Inferior parietal cortex (tissue), 1 donor: ENCODE measurements at regions not wholly inside any gene's neighbourhood (a gene's known extent, or its start where the extent isn't known, plus 50 kb on each side); places are given as distances from the start of the nearest gene placed in this dataset.

Experiments used
- DNase-seq: peaks from one replicate; pipeline ENCODE4 v3.0.0-alpha.2; 2016; ENCODE audit errors: extremely low spot score

DNA sequence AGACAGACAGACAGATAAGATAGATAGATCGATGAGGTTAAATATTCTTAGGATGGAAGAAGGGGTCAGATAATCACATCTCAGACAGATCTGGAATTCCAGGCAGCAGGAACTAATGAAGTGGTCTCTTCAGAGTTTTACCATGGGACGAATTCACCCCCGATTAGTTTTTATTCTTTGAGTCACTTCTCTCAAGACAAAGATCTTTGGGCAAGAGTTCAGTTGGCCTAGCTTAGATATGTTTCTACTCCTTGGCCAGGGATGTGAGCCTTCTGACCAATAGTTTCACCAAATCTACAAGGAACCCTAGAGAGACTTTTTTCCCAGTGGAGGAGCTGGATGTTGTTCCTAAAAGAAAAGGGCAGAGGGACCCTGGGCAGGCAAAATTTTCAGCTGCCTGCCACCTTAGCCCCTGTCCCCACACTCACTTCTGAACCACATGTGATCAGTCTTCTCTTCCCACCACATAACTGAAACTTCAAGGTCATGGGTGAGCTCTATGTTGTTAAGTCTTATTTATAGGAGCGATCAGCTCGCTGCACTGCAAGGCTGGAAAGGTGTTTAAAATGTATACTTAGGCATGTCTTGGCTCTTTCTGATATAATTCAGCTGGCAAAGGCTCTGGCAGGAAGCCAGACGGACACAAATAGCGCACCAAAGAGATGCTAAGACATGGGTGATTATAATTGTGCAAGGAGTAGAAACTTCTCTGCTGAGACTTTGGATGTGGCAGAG, 132.9 kb downstream of the PALM2AKAP2 start:
- DNase-seq = no peak

DNA sequence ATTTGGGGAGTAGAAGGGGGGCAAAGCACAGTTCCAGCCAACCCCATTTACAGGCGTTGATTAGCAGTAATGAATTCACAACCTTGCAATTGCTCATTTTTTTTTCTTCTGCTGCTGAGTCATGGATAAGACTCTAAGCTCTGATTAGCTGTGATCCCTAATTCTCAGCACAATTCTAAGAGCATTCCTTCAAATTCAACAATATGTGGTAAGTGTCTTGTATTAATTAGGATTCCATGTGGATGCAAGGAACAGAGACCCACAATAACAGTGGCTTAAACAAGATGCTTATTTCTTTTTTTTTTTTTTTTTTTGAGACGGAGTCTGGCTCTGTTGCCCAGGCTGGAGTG, 133.4 kb downstream of the PALM2AKAP2 start:
- no peak for DNase-seq

DNA sequence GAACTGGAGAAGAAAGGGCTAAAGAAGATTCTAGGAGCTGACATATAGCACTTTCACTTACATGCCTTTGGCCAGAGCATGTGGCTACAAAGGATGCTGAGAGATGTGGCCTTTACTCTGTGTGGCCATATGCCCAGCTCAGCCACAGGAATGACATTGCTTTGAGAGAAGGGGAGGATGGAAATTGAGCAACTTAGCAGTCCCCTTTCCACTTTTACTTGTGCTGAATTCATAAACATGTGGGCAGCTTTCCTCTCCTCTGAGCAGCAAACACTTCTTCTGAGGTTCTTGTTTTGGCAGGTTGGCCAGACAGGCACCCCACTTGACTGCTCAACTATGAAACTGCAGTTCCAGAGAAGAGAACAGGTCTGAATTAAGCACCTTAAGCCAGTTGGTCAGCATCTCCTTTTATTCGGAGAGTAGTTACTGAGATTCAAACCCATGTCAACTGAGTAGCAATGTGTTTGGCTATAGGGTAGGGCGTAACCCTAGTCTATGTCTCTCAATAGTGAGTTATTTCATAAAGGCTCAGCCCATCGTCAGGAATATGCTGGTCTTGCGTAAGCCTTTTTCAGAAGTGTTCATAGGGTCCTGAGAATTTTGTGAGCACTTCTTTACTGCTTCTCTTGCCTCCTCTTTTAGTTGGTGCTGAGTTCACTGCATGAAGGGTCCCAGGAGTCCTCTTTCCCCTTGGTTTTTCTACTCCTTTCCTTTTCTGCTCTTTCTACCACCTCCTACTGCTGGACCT, 134.5 kb downstream of the PALM2AKAP2 start:
- DNase-seq = no peak

DNA sequence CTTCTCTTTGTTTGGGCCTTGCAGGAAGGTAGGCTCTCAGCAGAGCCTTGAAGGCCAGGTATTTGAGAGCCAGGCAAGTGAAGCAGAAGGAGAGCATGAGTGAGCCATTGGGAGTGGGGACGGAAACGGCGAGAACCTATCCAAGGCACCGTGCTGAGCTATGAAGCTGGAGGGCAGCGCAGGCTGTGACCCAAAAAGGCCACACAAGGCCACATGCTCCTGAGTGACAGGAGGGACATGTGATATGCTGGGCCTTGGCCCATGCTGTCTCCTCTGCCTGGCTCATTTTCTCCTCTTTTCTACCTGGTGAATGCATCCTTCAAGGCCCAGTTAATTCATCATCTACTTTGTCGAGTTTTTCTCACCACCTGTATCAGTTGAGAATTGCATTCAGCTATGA, 136.3 kb downstream of the PALM2AKAP2 start:
- no peak for DNase-seq

DNA sequence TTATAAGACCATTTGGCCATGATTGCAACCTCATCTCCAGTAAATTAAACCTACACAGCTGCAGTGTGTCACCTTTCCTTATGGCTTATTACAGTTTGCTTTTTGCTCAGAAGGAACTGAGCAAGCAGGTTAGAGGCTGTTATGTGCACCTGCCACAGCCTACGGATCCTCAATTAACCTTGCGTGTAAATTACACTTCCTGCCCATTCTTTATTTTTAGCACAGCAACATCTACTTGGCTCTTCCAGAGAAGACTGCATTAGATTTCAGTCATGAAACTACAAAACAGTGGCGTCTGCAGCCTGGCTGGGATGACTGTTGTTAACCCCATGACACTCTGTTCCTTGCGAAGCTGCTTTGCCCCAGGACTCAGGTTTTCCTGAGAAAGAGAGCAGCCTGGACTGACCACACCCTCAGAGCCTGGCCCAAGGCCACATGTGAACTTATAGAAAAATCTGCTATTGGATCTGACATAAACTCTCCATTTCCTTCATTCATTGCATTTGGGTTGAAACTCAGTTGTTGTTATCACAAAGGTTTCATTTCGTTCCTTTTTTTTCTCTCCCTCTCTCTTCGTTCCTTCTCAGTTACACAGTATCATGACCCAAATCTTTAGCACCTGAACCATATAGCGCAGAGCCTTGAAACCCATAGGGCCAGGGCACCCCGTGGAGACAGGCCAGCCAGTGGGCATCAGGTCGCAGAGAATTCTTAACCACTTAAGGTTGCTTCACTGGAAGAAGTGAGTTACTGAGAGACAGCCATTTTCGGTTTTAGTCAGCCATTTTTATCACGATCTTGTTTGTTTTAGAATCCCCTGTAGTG, 138.6 kb downstream of the PALM2AKAP2 start:
- DNase-seq = no peak

DNA sequence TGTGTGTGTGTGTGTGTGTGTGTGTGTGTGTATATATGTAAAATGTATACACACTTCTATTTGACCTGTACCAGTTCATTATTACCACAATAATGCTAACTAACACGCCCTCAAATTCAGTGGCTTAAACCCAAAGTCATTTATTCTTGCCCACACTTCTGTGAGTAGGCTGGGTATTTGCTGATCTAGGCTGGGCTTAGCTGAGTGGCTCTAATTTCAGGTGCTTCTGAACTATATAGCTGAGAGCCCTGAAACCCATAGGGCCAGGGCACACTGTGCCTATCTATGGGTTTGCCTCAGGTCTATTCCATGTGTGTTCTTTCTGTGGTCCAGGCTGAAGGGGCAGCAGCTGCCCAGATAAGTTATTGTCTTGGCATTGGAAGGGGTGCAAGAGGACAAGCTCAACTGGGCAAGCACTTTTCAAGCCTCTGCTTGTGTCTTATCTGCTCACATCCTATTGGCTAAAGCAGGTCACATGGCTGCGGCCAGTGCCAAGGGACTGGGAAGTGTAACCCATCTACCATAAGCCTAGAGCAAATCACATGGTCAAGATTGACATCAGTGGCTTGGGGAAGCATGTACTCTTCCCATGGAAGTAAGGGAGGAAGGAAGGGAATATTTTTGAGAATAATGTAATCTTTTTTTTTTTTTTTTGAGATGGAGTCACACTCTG, 139.9 kb downstream of the PALM2AKAP2 start:
- DNase-seq = no peak

DNA sequence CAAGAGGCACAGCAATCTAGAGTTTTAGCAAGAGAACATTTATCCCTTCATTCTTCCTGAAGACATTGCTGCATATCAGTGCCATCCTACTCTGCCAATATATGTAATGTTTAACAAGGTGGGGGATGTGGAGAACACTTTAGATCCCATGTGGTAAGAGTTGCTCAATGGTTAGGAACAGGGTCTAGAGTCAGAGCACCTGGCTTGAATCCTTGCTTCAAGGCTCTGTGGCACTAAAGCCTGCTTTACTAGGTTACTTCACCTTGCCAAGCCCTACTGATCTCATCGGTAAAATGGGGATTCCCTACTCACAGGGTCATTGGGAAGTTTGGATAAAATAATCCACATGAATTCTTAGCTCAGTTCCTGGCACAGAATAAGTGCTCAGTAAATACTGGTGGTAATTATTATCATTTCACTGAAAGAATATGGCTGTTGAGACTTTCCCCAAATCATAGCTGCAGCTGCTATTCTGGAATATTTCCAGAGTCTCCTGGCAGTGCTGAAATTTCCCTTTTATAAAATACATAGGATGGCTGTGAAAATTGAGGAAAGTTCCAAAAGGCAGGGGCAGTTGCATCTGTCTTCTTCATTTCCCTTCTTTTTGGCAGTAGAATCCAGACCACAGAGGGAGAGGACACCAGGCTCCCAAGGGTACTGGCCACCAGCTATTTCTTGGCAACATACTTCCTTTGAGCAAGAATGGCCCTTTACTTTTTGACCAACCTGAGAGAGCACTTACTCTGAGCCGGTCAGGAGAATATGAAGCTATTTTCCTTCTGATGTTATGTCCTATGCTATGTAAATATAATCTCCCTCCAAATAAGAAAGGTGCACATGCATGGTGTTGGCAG, 142.8 kb downstream of the PALM2AKAP2 start:
- DNase-seq = no peak

DNA sequence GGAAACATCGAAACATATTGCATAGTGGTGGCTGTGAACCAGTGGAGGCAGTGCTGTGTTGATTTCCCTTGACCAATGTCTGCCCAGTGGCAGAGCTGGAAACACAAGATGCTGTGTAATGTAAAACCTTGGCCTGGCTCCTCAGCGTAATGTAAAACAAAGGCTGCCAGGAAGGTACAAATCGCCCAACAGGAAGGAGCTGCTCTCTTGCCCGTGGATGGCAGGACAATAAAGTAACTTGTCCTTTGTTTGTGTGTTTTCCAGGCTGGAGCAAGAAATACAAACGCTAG, 143.4 kb downstream of the PALM2AKAP2 start:
- no peak for DNase-seq

DNA sequence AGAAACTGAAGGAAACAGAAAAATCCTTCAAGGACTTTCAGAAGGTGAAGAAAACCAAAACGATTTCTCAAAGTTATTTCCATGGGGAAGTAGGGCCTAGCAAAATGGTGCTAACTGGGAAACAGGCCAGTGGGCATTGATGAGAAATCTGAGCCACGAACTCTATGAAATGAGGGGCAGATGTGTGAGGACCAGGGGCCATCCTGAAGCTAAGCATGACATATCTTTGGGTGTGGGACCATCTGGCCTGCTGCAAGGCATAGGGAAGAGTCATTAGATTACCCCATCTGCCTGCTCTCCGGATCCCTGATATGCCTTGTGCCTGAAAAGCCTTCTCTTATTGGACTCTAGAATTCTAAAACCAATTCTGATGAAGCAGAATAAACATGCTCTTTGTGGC, 143.8 kb downstream of the PALM2AKAP2 start:
- DNase-seq = no peak

DNA sequence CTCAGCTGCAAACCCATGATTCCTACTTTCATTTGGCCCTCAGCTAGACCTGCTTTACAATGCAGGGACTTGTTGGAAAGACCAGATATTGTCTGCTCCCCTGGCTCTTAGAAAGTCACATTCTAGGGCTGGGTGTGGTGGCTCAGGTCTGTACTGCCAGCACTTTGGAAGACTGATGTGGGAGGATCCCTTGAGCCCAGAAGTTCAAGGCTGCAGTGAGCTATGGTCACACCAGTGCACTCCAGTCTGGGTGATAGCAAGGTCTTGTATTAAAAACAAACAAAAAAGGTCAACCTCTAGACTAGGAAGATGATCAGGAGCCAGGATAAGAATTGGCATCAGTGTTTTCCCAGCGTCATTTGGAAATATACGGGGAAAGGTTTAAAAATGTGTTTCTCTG, 145.8 kb downstream of the PALM2AKAP2 start:
- no peak for DNase-seq

DNA sequence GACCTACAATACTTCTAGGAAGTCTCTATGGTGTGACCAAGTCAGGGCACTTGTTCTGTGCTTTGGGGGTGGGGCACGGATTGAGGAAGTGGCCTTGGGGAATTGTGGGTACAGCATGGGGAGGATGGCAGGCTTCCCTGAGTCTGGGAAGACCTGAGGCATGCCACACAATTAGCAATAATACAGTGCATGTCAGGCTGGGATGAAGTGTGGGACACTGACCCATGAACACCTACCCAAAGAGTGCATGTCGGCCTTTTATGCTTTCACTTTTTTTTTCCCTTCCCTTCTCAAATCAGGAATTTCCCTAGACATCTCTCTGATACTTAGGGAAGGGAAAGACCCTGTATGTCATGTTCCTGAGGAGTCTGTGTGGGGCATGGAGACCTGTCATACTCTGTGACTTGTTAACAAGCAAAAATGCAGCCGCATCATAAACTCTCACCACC, 146.4 kb downstream of the PALM2AKAP2 start:
- DNase-seq = no peak

DNA sequence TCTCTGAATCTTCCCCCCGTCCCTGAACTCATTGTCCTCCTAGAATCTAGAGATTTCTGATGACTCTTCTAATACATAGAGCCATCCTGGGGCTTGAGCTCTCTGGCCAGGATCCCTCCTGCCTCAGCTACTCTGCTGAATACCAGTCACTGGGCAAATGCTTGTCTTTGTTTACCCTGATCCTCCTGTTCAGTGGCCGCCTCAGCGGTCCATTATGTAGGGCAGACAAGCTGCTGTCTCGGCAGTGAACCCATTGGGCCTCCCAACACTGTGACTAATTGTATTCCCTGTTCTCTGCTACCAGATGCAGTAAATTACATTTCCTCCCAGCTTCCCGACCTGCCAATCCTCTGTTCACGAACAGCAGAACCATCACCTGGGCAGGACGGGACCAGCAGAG, 151.6 kb downstream of the PALM2AKAP2 start:
- no peak for DNase-seq

DNA sequence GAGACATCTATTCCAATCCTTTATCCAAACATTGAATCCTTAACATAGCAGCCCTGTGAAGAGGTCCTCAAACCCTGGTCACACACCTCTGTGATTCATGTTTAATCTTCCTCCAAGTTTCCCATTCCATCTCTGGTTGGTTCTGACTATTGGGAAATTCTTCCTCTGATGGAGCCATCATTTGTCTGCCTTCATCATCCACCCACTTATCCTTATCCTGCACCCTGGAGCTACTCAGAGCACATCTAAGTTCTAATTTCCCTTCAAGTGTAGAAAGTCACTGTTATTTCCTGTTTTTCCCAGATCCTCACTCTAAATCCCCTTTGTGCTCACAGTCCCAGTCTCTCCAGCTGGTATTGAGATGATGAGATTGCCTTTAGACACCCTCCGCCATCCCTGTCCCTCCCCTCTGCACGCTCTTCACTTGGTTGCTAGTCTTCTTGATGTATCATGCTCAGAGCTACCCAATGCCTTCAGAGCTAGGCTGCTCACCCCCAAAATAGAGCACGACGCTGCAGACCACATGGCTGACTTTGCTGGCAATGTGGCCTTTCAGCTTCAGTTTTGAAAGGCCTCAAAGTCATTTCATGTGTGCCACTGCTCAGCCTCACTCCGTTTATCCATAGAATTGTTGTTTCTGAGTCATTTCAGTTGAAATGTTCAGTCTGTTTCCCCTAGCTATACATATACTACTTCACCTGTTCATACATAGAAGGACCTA, 154.3 kb downstream of the PALM2AKAP2 start:
- DNase-seq = no peak

DNA sequence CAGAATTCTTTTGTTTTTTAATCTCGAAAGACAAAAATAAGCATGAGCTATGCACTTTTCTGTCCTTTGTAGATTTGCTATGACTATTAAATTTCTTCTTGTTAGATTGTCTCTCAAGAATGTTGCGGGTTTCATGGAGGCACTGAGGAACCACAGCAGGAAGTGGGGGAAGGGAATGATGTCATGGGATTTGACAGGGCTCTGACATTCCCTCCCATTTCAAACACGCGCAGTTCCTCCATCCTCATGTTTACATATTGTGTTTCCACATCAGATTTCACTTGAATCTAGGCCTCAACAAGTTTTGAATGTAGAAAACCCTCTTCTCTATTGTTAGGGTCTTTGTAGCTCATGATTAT, 154.8 kb downstream of the PALM2AKAP2 start:
- no peak for DNase-seq

DNA sequence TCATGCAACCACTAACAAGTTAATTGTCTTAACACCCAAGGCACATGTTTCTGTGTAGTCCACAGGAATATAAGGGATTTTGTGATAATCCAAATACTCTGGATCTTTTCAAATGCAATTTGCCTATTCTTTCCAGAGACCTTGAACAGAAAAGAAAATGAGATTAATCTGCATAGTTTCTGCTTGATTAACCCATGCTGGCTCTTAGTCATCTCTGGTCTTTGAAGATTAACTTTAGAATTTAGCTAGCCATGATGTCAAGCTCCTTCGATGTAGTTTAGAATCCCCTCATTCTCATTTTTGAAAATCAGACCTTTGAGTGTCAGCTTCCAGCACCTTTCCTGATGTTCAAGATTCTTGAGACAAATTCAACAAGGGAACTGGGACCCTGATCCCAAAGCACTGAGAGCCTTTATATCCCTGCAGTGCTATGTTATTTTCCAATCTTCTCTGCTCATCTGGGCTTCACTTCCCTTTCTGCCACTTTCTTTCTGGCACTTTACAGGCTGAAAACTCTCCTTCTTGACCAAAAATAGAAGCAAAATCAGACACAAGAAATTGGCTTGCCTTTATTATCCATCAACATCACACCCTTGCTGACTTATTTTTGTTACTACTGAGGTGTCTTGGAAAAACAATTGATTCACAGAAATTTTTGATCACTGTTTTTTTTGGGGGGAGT, 155.5 kb downstream of the PALM2AKAP2 start:
- no peak for DNase-seq

DNA sequence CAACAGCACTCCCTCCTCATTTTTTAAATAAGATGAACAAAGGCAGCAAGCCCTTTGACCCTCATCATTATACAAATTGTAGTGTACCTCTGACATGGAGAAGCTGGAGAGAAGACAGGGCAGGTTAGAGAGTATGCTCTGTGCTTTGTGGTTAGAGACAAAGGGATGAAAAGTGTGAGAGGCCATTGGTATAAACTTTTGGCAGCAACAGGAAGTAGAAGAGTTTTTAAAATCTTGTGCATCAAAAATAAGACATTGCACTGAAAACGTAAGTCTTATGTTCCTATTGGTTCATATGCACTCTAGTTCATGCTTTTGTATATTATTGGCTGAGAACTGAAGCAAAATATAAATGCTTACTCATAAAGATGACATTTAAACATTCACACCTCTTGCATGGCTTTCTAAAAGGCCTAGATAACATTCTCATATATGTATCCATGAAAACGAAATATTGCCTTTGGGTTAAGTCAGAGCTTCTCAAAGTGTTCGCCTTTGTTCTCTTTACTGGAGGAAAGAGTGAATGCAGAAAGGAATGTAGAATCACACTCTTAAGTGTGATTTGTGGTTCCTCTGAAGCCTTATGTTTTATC, 158.0 kb downstream of the PALM2AKAP2 start:
- DNase-seq = no peak

DNA sequence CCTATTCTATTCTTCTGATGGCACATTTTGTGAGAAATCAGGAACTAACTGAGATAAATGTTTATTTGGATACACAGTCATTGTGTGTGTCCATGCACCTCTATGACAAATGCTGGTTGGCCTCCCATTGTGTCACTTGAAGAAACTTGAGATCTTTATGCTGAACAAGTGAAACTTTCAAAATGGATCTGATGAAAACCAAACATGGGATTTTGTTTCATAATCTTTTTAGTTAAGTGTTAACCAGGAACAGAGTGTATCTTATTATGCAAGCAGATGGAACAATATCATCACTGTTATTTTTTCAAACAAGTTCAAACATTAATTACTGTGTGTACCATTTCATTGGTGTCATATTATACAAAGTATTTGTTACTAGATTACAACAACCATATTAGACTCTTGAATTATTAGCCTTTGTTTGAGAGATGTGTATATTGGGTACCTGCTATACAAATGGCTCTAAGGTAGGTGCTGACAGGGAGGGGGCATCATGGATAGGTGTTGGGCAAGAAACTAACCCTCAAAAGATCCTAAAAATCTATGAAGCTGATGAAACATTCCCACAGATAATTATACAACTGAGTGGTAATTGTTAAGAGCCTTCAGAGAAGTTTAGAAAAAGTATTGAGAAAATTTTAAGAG, 159.8 kb downstream of the PALM2AKAP2 start:
- DNase-seq = no peak

DNA sequence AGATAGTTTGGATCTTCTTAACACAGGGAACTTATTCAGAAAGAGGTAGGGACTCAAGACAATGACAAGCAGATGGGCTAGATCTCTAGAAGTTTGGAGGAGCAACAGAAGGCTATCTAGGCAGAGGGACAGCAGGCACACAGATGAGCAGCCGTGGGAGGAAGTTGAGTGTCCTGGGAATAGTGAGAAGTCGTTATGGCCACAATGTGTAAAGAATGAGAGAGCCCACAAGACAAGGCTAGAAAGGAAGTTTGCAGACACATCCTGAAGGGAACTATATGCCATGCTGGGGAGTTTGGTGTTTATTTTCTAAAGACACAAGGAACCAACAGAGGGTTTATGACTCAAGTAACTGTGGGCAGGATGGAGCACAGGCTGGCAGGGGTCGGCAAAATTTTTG, 160.6 kb downstream of the PALM2AKAP2 start:
- no peak for DNase-seq

DNA sequence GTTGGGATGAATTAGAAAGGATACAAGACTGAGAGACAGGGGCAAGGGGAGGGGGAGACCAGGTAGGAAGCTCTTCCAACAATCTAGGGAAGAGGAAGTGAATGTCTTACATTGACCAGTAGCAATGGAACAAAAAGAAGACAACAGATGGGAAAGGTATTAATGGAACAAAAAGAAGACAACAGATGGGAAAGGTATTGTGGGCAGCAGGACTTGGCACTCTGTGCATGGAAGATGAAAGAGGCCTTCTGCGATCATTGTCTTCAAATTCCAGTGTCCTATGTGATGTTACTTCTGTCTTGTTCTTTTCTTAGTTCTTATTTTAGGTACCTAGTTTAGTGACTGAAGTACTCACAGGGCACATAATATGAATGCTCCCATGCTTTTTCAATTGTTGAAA, 161.8 kb downstream of the PALM2AKAP2 start:
- no peak for DNase-seq
